ENCODE measurements at regions not wholly inside any gene's neighbourhood (a gene's known extent, or its start where the extent isn't known, plus 50 kb on each side); places are given as distances from the start of the nearest gene placed in this dataset.

DNA sequence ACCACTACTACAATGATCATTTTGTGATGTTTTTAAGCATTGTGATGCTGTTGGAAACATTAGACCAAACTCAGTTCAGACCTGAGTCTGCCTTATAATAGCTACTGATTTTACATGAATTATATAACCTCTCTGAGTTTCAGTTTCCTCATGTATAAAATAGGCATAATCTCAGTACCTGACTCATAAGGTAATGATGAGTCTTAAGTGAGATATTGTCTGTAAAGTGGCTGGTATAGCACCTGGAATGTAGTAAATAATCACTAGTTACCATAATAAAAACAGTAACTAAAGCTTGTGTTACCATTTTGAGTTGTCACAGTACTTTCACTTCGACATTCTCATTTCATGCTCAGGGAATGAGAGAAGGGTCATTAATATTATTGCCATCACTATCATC is 381.5 kb upstream of the SALL1 start:
- WGBS, 5 donors, result 59 to 93% (median 81%) methylated on average over 1 of the region's 1 CpG
- Histone ChIP-seq H3K27me3 (replicated peaks in 1 of 7) (no peaks in the 10 kb centered on the region), H3K4me3 (no peak overlapping the region), H3K4me1 (no peaks in the 10 kb centered on the region), H3K36me3 (no peaks in the 10 kb centered on the region), H3K27ac (no peak overlapping the region), H3K9me3 (peaks cover 0 to 10% (median 0%) of the 10 kb centered on the region in 8 donors)
- intact Hi-C loops (cut with DNase I; ENCODE audit: low total_unique reads), result no loop called here
- DNase-seq, result no peak
- TF ChIP-seq, protein P1, sequence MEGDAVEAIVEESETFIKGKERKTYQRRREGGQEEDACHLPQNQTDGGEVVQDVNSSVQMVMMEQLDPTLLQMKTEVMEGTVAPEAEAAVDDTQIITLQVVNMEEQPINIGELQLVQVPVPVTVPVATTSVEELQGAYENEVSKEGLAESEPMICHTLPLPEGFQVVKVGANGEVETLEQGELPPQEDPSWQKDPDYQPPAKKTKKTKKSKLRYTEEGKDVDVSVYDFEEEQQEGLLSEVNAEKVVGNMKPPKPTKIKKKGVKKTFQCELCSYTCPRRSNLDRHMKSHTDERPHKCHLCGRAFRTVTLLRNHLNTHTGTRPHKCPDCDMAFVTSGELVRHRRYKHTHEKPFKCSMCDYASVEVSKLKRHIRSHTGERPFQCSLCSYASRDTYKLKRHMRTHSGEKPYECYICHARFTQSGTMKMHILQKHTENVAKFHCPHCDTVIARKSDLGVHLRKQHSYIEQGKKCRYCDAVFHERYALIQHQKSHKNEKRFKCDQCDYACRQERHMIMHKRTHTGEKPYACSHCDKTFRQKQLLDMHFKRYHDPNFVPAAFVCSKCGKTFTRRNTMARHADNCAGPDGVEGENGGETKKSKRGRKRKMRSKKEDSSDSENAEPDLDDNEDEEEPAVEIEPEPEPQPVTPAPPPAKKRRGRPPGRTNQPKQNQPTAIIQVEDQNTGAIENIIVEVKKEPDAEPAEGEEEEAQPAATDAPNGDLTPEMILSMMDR (IDR thresholded peaks at IDR 0.05 in 8 of 11, conservative IDR thresholded peaks at IDR 0.05 in 3 of 11), result no peak
- TF ChIP-seq POLR2A (IDR thresholded peaks at IDR 0.05) (no peak), POLR2AphosphoS5 (IDR thresholded peaks at IDR 0.05) (no peak)

DNA sequence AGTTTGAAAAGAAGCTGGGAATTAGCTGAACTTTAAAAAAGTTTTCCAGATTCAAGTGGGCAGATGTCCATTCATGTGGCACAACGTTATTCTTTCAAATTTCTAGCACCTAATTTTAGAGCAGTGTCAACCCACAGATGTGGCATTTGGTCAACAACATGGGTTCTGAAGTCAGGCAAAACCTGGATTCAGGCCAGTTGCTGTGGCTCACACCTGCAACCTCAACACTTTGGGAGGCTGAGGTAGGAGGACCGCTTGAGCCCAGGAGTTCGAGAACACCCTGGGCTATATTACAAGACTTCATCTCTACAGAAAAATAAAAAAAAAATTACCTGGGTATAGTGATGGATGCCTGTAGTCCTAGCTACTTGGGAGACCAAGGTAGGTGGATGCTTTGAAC is 380.2 kb upstream of the SALL1 start:
- Histone ChIP-seq H3K27ac (no peak overlapping the region), H3K9me3 (peaks cover 0 to 6% (median 0%) of the 10 kb centered on the region in 8 donors), H3K36me3 (no peaks in the 10 kb centered on the region), H3K4me1 (no peaks in the 10 kb centered on the region), H3K27me3 (replicated peaks in 1 of 7) (no peaks in the 10 kb centered on the region), H3K4me3 (no peak overlapping the region)
- intact Hi-C loops (cut with DNase I; ENCODE audit: low total_unique reads), result no loop called here
- TF ChIP-seq POLR2A (IDR thresholded peaks at IDR 0.05) (no peak), POLR2AphosphoS5 (IDR thresholded peaks at IDR 0.05) (no peak)
- TF ChIP-seq, protein P1 (IDR thresholded peaks at IDR 0.05 in 8 of 11, conservative IDR thresholded peaks at IDR 0.05 in 3 of 11), result no peak
- 69 to 89% (median 81%) methylated on average over 3 of the region's 3 CpGs for WGBS, 5 donors
- no peak for DNase-seq

- H3K4me1 ChIP-seq, result no peaks in the 10 kb centered on the region
- peaks cover 0 to 4% (median 0%) of the 10 kb centered on the region in 7 donors for H3K27me3 ChIP-seq (replicated peaks in 1 of 7)
- 74 to 84% (median 79%) methylated on average over 6 of the region's 6 CpGs for WGBS, 5 donors
- H3K9me3 ChIP-seq, result peaks cover 0 to 21% (median 6%) of the 10 kb centered on the region in 8 donors
- no peak for DNase-seq
- no peak overlapping the region for H3K4me3 ChIP-seq
- TF ChIP-seq, protein P1 (IDR thresholded peaks at IDR 0.05 in 8 of 11, conservative IDR thresholded peaks at IDR 0.05 in 3 of 11), result no peak
- TF ChIP-seq POLR2AphosphoS5 (IDR thresholded peaks at IDR 0.05) (no peak), POLR2A (IDR thresholded peaks at IDR 0.05) (no peak)
- intact Hi-C loops (cut with DNase I; ENCODE audit: low total_unique reads), result no loop called here
- no peaks in the 10 kb centered on the region for H3K36me3 ChIP-seq
- H3K27ac ChIP-seq, result no peak overlapping the region
Measured at GRCh38 chr16:51527349-51527748, 376.3 kb upstream of the SALL1 start.

- H3K4me1 ChIP-seq, result no peaks in the 10 kb centered on the region
- no peaks in the 10 kb centered on the region for H3K36me3 ChIP-seq
- no peak for DNase-seq
- no peak overlapping the region for H3K27ac ChIP-seq
- H3K27me3 ChIP-seq (replicated peaks in 1 of 7), result peaks cover 0 to 4% (median 0%) of the 10 kb centered on the region in 7 donors
- TF ChIP-seq, protein P1 (IDR thresholded peaks at IDR 0.05 in 8 of 11, conservative IDR thresholded peaks at IDR 0.05 in 3 of 11), result no peak
- no peak for TF ChIP-seq POLR2AphosphoS5 (IDR thresholded peaks at IDR 0.05)
- no peak for TF ChIP-seq POLR2A (IDR thresholded peaks at IDR 0.05)
- peaks cover 0 to 28% (median 13%) of the 10 kb centered on the region in 8 donors for H3K9me3 ChIP-seq
- WGBS, 5 donors, result 31 to 47% (median 33%) methylated on average over 9 of the region's 9 CpGs
- intact Hi-C loops (cut with DNase I; ENCODE audit: low total_unique reads), result no loop called here
- H3K4me3 ChIP-seq, result no peak overlapping the region
Measured at GRCh38 chr16:51526621-51527020, 375.6 kb upstream of the SALL1 start.
